Prostate gland (tissue), 2 donors: ENCODE measurements at regions not wholly inside any gene's neighbourhood (a gene's known extent, or its start where the extent isn't known, plus 50 kb on each side); places are given as distances from the start of the nearest gene placed in this dataset.

Experiments
- CTCF ChIP-seq, 4 experiments: fragments of 200-600 bp in 2 of 4; fragments of 450-650 bp in 2 of 4; sonication (generic) in 2 of 4; IDR thresholded peaks; 1 replicate in 3 of 4; 2 replicates in 1 of 4; pipeline ENCODE4 v1.5.1; 2016 to 2019; ENCODE audit warnings: antibody characterized with exemption in 4 of 4, mild to moderate bottlenecking in 2 of 4, moderate library complexity in 2 of 4
- POLR2A ChIP-seq: fragments of 450-650 bp; IDR thresholded peaks from one replicate; pipeline ENCODE4 v1.6.1; 2016; ENCODE audit warnings: antibody characterized with exemption, mild to moderate bottlenecking

DNA sequence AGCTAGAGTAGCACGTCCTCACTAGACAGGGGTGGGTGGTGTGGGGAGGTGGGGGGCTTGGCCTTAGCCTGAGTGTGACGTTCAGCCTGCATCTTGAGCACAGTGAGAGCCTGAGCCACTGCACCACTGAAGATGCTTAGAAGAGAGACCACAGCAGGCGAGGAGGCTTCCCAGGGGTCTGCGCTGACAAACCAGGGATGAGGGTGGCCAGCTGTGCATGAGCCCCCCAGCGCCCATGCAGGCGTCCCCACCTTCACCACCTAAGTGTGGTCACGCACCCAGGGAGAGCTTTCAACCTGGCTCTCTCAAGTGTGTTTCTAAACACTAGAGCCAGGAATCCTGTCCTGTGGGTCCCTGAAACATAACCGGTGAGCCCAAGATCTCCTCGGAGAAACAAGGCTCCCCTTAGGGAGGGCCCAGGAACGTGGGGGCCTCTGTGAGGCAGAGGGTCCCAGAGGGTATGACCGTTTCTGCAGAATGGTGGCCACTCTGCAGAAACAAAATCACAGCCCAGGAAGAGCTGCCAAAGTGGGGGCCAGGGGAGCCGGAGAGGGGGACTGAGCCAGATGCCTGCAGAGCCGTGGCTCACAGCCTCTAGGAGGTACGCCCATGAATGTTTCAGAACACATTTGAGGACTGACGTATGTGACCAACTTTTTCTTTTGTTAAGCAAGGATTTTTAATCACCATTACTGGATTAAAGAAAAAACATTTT, 85.2 kb upstream of the INSIG1 start:
- no peak for TF ChIP-seq CTCF (IDR thresholded peaks at IDR 0.05)
- TF ChIP-seq POLR2A, result no peak
